ENCODE measurements at regions not wholly inside any gene's neighbourhood (a gene's known extent, or its start where the extent isn't known, plus 50 kb on each side); places are given as distances from the start of the nearest gene placed in this dataset.

DNA sequence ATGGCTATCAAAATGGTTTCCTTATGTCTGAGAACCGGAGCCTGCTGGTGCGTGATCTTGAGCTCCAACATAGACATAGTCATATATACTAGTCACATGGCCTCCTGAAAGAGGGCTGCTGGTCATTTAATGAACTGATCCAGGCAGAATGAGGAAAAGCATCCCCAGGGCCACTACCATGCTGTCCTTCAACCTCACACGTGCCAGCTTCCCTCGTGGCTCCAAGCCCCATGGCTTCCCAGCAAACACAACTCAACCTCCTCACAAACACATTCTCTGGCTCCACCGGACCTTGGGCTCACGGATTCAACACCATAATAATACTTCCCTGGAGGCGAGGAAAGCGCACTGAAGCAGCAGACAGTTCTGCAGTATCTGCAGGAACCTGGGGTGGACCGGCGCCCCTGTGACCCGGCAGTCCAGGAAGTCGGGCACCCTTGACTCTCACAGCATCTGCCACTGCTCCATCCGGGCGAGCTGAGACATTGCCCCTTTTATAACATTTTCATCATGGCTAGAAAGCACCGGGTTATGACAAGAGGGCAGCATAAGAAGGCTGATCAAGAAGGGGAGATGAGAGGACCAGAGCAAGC lies 57.2 kb upstream of the CDH5 start:
- TF ChIP-seq, protein P1, sequence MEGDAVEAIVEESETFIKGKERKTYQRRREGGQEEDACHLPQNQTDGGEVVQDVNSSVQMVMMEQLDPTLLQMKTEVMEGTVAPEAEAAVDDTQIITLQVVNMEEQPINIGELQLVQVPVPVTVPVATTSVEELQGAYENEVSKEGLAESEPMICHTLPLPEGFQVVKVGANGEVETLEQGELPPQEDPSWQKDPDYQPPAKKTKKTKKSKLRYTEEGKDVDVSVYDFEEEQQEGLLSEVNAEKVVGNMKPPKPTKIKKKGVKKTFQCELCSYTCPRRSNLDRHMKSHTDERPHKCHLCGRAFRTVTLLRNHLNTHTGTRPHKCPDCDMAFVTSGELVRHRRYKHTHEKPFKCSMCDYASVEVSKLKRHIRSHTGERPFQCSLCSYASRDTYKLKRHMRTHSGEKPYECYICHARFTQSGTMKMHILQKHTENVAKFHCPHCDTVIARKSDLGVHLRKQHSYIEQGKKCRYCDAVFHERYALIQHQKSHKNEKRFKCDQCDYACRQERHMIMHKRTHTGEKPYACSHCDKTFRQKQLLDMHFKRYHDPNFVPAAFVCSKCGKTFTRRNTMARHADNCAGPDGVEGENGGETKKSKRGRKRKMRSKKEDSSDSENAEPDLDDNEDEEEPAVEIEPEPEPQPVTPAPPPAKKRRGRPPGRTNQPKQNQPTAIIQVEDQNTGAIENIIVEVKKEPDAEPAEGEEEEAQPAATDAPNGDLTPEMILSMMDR (IDR thresholded peaks at IDR 0.05), result no peak
- no peak for TF ChIP-seq POLR2A (IDR thresholded peaks at IDR 0.05)

All from uterus (tissue), 2 donors.